DOHH2 (cell line): ENCODE measurements at regions not wholly inside any gene's neighbourhood (a gene's known extent, or its start where the extent isn't known, plus 50 kb on each side); places are given as distances from the start of the nearest gene placed in this dataset.

Source experiments
- H3F3A ChIP-seq: fragments of 200-600 bp; sonication (generic), shearing (Covaris generic); 2 replicates; pipeline ENCODE4 v1.6.0; 2016; ENCODE audit warnings: antibody characterized with exemption, mild to moderate bottlenecking; ENCODE audit not compliant: control insufficient read depth, insufficient read depth
- H3K27ac ChIP-seq: fragments of 200-600 bp; sonication (generic); 2 replicates; pipeline ENCODE4 v1.5.1; 2014; ENCODE audit warnings: low read depth, mild to moderate bottlenecking, low read length, moderate library complexity
- H3K27me3 ChIP-seq: fragments of 200-600 bp; sonication (generic); 2 replicates; pipeline ENCODE4 v1.6.1; 2014; ENCODE audit warnings: mild to moderate bottlenecking, low read length, mixed read lengths; ENCODE audit not compliant: control insufficient read depth
- H3K36me3 ChIP-seq: fragments of 200-600 bp; sonication (generic); 2 replicates; pipeline ENCODE4 v1.6.1; 2014; ENCODE audit warnings: mild to moderate bottlenecking, low read length, moderate library complexity, mixed read lengths; ENCODE audit not compliant: control insufficient read depth
- H3K4me1 ChIP-seq: fragments of 200-600 bp; sonication (generic); 2 replicates; pipeline ENCODE4 v1.6.1; 2014; ENCODE audit warnings: mild to moderate bottlenecking, low read length, mixed read lengths; ENCODE audit not compliant: control insufficient read depth
- H3K4me2 ChIP-seq: fragments of 200-600 bp; sonication (generic); 2 replicates; pipeline ENCODE4 v1.6.0; 2014; ENCODE audit warnings: mild to moderate bottlenecking, low read length, moderate library complexity
- H3K4me3 ChIP-seq: fragments of 200-600 bp; sonication (generic); 2 replicates; pipeline ENCODE4 v1.5.1; 2014; ENCODE audit warnings: mild to moderate bottlenecking, low read length, mixed read lengths
- H3K79me2 ChIP-seq: fragments of 200-600 bp; sonication (generic); 2 replicates; pipeline ENCODE4 v1.6.1; 2014; ENCODE audit warnings: mild to moderate bottlenecking, low read length, mixed read lengths; ENCODE audit not compliant: control insufficient read depth
- H3K9me2 ChIP-seq: fragments of 200-600 bp; sonication (generic); replicated peaks from 2 replicates; pipeline ENCODE4 v1.6.1; 2014; ENCODE audit warnings: mild to moderate bottlenecking, low read length, mixed read lengths; ENCODE audit not compliant: control insufficient read depth
- H3K9me3 ChIP-seq: fragments of 200-600 bp; sonication (generic); 2 replicates; pipeline ENCODE4 v1.6.1; 2014; ENCODE audit warnings: antibody characterized with exemption, low read length, mixed read lengths; ENCODE audit not compliant: control insufficient read depth, insufficient read depth
- H4K20me1 ChIP-seq: fragments of 200-600 bp; sonication (generic); 2 replicates; pipeline ENCODE4 v1.6.0; 2014; ENCODE audit warnings: low read depth, mild to moderate bottlenecking, antibody characterized with exemption, low read length, moderate library complexity; ENCODE audit not compliant: control insufficient read depth, insufficient read depth
- CTCF ChIP-seq: fragments of 200-600 bp; sonication (generic); IDR thresholded peaks from one replicate; pipeline ENCODE4 v1.5.1; 2014; ENCODE audit warnings: antibody characterized with exemption, mild to moderate bottlenecking, low read depth, low read length; ENCODE audit not compliant: poor library complexity, severe bottlenecking
- EZH2phosphoT487 ChIP-seq: fragments of 200-600 bp; sonication (generic); IDR thresholded peaks from 2 replicates; pipeline ENCODE4 v1.6.1; 2017; ENCODE audit warnings: borderline replicate concordance, mild to moderate bottlenecking, antibody characterized with exemption, low read length, moderate library complexity, mixed read lengths

GRCh38 chr2:138441916-138442315 is 59.7 kb upstream of the SPOPL start:
- Histone ChIP-seq H3K9me3 (no peaks in the 10 kb centered on the region), H3K79me2 (no peaks in the 10 kb centered on the region), H3K4me1 (no peaks in the 10 kb centered on the region), H3K27me3 (no peaks in the 10 kb centered on the region), H3K4me2 (no peak overlapping the region), H3K27ac (no peak overlapping the region), H3K9me2 (no peaks in the 10 kb centered on the region; the same call in 1 of the 2 replicates), H4K20me1 (no peaks in the 10 kb centered on the region), H3F3A (no peaks in the 10 kb centered on the region), H3K36me3 (no peaks in the 10 kb centered on the region), H3K4me3 (no peak overlapping the region)
- TF ChIP-seq EZH2phosphoT487 (no peak), CTCF (no peak)

- no peaks in the 10 kb centered on the region for H4K20me1 ChIP-seq
- no peaks in the 10 kb centered on the region for H3K27me3 ChIP-seq
- no peaks in the 10 kb centered on the region for H3K36me3 ChIP-seq
- H3F3A ChIP-seq: no peaks in the 10 kb centered on the region
- no peaks in the 10 kb centered on the region; the same call in 1 of the 2 replicates for H3K9me2 ChIP-seq
- TF ChIP-seq EZH2phosphoT487 (no peak), CTCF (no peak)
- H3K4me2 ChIP-seq: no peak overlapping the region
- H3K9me3 ChIP-seq: no peaks in the 10 kb centered on the region
- H3K79me2 ChIP-seq: no peaks in the 10 kb centered on the region
- no peak overlapping the region for H3K27ac ChIP-seq
- H3K4me1 ChIP-seq: no peaks in the 10 kb centered on the region
- no peak overlapping the region for H3K4me3 ChIP-seq
Observed at GRCh38 chr2:138444411-138444810, 57.2 kb upstream of the SPOPL start.

- Histone ChIP-seq H3K4me3 (no peak overlapping the region), H3K4me1 (no peaks in the 10 kb centered on the region), H3K27ac (no peak overlapping the region), H3K4me2 (no peak overlapping the region), H3K27me3 (no peaks in the 10 kb centered on the region), H3K9me3 (no peaks in the 10 kb centered on the region), H3K36me3 (no peaks in the 10 kb centered on the region), H4K20me1 (no peaks in the 10 kb centered on the region), H3K79me2 (no peaks in the 10 kb centered on the region), H3K9me2 (no peaks in the 10 kb centered on the region; the same call in 1 of the 2 replicates), H3F3A (no peaks in the 10 kb centered on the region)
- TF ChIP-seq EZH2phosphoT487 (no peak), CTCF (no peak)
Observed at GRCh38 chr2:138445227-138445626, 56.3 kb upstream of the SPOPL start.
